HEK293 (cell line): ENCODE measurements at regions not wholly inside any gene's neighbourhood (a gene's known extent, or its start where the extent isn't known, plus 50 kb on each side); places are given as distances from the start of the nearest gene placed in this dataset.

ENCODE experiments used
- ZFP3 ChIP-seq: fragments of 450-650 bp; formaldehyde crosslinking; IDR thresholded peaks from 2 replicates; pipeline ENCODE4 v1.5.1; 2016; ENCODE audit warnings: low read depth, missing biosample characterization, missing genetic modification characterization
- ZNF121 ChIP-seq: fragments of 450-650 bp; formaldehyde crosslinking; IDR thresholded peaks from 2 replicates; pipeline ENCODE4 v1.5.1; 2016; ENCODE audit warnings: missing biosample characterization, missing genetic modification characterization
- ZNF146 ChIP-seq: fragments of 450-650 bp; formaldehyde crosslinking; IDR thresholded peaks from 2 replicates; pipeline ENCODE4 v1.5.1; 2016; ENCODE audit warnings: missing biosample characterization, missing genetic modification characterization
- ZNF433 ChIP-seq: fragments of 450-650 bp; formaldehyde crosslinking; IDR thresholded peaks from 2 replicates; pipeline ENCODE4 v1.5.1; 2016; ENCODE audit warnings: missing biosample characterization, missing genetic modification characterization, low read depth
- TF ChIP-seq, protein P1 (sequence below): fragments of 450-650 bp; formaldehyde crosslinking; IDR thresholded peaks from 2 replicates; pipeline ENCODE4 v1.5.1; 2016; ENCODE audit warnings: missing biosample characterization, missing genetic modification characterization
- TF ChIP-seq, protein P2 (sequence below): fragments of 450-650 bp; formaldehyde crosslinking; IDR thresholded peaks from 2 replicates; pipeline ENCODE4 v1.5.1; 2016; ENCODE audit warnings: missing biosample characterization, missing genetic modification characterization
- TF ChIP-seq, protein P3 (sequence below): fragments of 450-650 bp; formaldehyde crosslinking; conservative IDR thresholded peaks from 2 replicates; pipeline ENCODE4 v1.5.1; 2016; ENCODE audit warnings: low read depth, missing biosample characterization, missing genetic modification characterization

DNA sequence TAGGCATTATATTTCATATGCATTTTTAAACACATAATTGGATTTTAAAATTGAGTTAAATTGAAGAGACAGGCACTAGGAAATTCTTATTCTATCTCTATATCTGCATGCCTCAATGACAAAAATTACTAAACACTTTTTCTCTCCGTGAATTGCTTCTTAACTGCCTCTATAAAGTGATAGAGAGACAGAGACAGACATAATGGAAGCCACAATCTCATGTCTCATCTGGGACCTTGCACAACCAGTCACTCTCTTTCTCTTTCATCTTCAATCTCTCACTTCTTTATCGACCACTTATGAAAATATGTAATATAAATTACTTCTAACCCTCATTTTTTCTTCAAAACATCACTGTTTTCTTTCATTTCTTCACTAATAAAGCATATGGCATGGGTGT is 238.9 kb upstream of the ZNF804A start:
- TF ChIP-seq ZNF121, result no peak
- TF ChIP-seq, protein P1, sequence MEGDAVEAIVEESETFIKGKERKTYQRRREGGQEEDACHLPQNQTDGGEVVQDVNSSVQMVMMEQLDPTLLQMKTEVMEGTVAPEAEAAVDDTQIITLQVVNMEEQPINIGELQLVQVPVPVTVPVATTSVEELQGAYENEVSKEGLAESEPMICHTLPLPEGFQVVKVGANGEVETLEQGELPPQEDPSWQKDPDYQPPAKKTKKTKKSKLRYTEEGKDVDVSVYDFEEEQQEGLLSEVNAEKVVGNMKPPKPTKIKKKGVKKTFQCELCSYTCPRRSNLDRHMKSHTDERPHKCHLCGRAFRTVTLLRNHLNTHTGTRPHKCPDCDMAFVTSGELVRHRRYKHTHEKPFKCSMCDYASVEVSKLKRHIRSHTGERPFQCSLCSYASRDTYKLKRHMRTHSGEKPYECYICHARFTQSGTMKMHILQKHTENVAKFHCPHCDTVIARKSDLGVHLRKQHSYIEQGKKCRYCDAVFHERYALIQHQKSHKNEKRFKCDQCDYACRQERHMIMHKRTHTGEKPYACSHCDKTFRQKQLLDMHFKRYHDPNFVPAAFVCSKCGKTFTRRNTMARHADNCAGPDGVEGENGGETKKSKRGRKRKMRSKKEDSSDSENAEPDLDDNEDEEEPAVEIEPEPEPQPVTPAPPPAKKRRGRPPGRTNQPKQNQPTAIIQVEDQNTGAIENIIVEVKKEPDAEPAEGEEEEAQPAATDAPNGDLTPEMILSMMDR (tag by site-specific recombination), result no peak
- no peak for TF ChIP-seq ZNF146
- TF ChIP-seq, protein P2, sequence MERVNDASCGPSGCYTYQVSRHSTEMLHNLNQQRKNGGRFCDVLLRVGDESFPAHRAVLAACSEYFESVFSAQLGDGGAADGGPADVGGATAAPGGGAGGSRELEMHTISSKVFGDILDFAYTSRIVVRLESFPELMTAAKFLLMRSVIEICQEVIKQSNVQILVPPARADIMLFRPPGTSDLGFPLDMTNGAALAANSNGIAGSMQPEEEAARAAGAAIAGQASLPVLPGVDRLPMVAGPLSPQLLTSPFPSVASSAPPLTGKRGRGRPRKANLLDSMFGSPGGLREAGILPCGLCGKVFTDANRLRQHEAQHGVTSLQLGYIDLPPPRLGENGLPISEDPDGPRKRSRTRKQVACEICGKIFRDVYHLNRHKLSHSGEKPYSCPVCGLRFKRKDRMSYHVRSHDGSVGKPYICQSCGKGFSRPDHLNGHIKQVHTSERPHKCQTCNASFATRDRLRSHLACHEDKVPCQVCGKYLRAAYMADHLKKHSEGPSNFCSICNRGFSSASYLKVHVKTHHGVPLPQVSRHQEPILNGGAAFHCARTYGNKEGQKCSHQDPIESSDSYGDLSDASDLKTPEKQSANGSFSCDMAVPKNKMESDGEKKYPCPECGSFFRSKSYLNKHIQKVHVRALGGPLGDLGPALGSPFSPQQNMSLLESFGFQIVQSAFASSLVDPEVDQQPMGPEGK (tag by site-specific recombination), result no peak
- no peak for TF ChIP-seq ZNF433 (tag by site-specific recombination)
- TF ChIP-seq ZFP3 (tag by site-specific recombination), result no peak
- TF ChIP-seq, protein P3, sequence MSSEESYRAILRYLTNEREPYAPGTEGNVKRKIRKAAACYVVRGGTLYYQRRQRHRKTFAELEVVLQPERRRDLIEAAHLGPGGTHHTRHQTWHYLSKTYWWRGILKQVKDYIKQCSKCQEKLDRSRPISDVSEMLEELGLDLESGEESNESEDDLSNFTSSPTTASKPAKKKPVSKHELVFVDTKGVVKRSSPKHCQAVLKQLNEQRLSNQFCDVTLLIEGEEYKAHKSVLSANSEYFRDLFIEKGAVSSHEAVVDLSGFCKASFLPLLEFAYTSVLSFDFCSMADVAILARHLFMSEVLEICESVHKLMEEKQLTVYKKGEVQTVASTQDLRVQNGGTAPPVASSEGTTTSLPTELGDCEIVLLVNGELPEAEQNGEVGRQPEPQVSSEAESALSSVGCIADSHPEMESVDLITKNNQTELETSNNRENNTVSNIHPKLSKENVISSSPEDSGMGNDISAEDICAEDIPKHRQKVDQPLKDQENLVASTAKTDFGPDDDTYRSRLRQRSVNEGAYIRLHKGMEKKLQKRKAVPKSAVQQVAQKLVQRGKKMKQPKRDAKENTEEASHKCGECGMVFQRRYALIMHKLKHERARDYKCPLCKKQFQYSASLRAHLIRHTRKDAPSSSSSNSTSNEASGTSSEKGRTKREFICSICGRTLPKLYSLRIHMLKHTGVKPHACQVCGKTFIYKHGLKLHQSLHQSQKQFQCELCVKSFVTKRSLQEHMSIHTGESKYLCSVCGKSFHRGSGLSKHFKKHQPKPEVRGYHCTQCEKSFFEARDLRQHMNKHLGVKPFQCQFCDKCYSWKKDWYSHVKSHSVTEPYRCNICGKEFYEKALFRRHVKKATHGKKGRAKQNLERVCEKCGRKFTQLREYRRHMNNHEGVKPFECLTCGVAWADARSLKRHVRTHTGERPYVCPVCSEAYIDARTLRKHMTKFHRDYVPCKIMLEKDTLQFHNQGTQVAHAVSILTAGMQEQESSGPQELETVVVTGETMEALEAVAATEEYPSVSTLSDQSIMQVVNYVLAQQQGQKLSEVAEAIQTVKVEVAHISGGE, result no peak
